ENCODE measurements at regions not wholly inside any gene's neighbourhood (a gene's known extent, or its start where the extent isn't known, plus 50 kb on each side); places are given as distances from the start of the nearest gene placed in this dataset.

DNA sequence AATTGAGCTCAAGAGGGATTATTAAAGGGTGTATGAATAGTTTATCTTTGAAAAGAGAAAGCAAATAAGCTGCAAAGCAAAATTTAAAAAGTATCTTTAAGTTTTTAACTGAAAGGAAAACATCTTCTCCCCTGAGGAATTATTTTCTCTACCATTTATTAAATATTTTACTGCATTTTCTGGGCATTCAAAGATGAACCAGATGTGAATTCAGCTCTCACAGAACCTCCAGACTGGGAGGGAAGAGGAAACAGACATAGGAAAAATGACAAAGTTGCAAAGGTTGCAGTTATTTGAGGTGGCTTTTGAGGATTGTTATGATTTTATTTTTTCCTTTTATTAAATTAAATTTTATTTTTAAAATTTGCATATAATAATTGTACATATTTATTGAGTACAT is 122.7 kb upstream of the SESN3 start:
- Histone ChIP-seq H3K9me2 (ENCODE audit: insufficient read depth) (no peaks in the 10 kb centered on the region), H3K9me3 (ENCODE audit: control insufficient read depth in 1 of 2, insufficient read depth in 1 of 2, low read depth in 1 of 2, low read length in 2 of 2) (no peaks in the 10 kb centered on the region), H3K27ac (ENCODE audit: low read depth, low read length) (no peak overlapping the region), H3K36me3 (ENCODE audit: control insufficient read depth in 1 of 2, insufficient read depth in 2 of 2, low read length in 2 of 2) (no peaks in the 10 kb centered on the region), H3K9ac (ENCODE audit: low read length) (no peak overlapping the region), H3K4me2 (ENCODE audit: low read length) (no peak overlapping the region), H3K27me3 (ENCODE audit: insufficient read depth, low read length) (peaks cover 2% of the 10 kb centered on the region; the same call in 1 of the 2 replicates), H3K4me3 (replicated peaks in 1 of 2; ENCODE audit: low read depth in 1 of 2, low read length in 2 of 2) (no peak overlapping the region), H4K20me1 (ENCODE audit: insufficient read depth) (no peaks in the 10 kb centered on the region), H3K4me1 (ENCODE audit: control insufficient read depth in 1 of 2, insufficient read depth in 2 of 2, low read length in 2 of 2) (no peaks in the 10 kb centered on the region), H3K79me2 (ENCODE audit: insufficient read depth, low read length) (no peaks in the 10 kb centered on the region), H2AFZ (ENCODE audit: low read depth, low read length, poor library complexity, severe bottlenecking) (no peak overlapping the region)
- ATAC-seq, result no peak
- intact Hi-C loops (cut with micrococcal nuclease), result no loop called here
- POLR2A ChIA-PET, result interaction anchor here (0.8 to 1.1 kb wide), 2 partner anchors 18 to 103 kb away, joined by 3 read pairs; no protein-coding TSS in a partner anchor
- TF ChIP-seq EZH2 (IDR thresholded peaks at IDR 0.05) (no peak), EGR1 (IDR thresholded peaks at IDR 0.05; ENCODE audit: low read depth) (no peak), POLR2A (IDR thresholded peaks at IDR 0.05; ENCODE audit: borderline replicate concordance, extremely low read depth, insufficient read depth, insufficient read length) (no peak), YY1 (IDR thresholded peaks at IDR 0.05; ENCODE audit: extremely low read depth, insufficient replicate concordance, low read depth, low read length) (no peak)
- TF ChIP-seq, protein P1, sequence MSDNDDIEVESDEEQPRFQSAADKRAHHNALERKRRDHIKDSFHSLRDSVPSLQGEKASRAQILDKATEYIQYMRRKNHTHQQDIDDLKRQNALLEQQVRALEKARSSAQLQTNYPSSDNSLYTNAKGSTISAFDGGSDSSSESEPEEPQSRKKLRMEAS (IDR thresholded peaks at IDR 0.05), result no peak
- RAD21 ChIA-PET (ENCODE audit: low non-redundant PET in 1 of 2, low total read pairs in 2 of 2, uncharacterized antibody in 2 of 2, unreplicated experiment in 2 of 2), result no interaction called here
- CTCF ChIA-PET, result no interaction called here
- DNase-seq (ENCODE audit: low read depth, low spot score), result no peak
- no TSS peak for BruUV-seq (replicated peaks)

DNA sequence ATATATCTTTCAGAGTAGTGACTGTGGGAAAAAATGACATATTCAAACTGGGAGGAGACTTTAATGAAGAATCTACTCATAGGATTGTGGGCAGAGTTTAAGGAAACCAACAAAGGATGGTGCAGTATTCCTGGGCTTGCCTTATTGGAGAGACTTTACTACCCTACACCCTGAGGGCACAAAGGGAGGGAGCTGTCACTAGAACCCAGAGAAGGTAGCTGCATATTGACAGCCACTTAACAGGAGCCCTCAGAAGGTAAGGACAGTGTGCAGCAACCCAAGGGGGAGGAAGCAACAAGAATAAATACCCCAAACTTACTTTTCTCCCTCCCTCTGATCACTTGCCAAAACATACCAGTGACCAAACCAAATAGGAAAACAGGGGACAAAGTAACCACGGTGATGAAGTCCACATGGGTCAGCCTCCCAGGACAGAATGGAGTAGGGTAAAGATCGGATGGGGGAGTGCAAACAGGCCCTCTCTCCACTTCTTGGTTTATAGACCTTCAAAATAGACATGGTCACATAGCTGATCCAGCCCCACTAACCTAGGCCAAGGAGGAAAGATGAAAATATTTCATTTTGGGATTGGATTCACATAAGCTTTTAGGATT is 121.8 kb upstream of the SESN3 start:
- H3K4me2 ChIP-seq (ENCODE audit: low read length), result no peak overlapping the region
- ATAC-seq (no peak), DNase-seq (ENCODE audit: low read depth, low spot score) (no peak)
- no peaks in the 10 kb centered on the region for H3K79me2 ChIP-seq (ENCODE audit: insufficient read depth, low read length)
- H4K20me1 ChIP-seq (ENCODE audit: insufficient read depth), result no peaks in the 10 kb centered on the region
- RAD21 ChIA-PET (ENCODE audit: low non-redundant PET in 1 of 2, low total read pairs in 2 of 2, uncharacterized antibody in 2 of 2, unreplicated experiment in 2 of 2), result no interaction called here
- POLR2A ChIA-PET, result interaction anchor here (1.1 kb wide), 1 partner anchor 102 kb away, joined by 3 read pairs; no protein-coding TSS in a partner anchor
- H3K27ac ChIP-seq (ENCODE audit: low read depth, low read length), result no peak overlapping the region
- no TSS peak for BruUV-seq (replicated peaks)
- no peak overlapping the region for H2AFZ ChIP-seq (ENCODE audit: low read depth, low read length, poor library complexity, severe bottlenecking)
- H3K27me3 ChIP-seq (ENCODE audit: insufficient read depth, low read length), result no peaks in the 10 kb centered on the region
- H3K9ac ChIP-seq (ENCODE audit: low read length), result no peak overlapping the region
- H3K36me3 ChIP-seq (ENCODE audit: control insufficient read depth in 1 of 2, insufficient read depth in 2 of 2, low read length in 2 of 2), result no peaks in the 10 kb centered on the region
- H3K4me1 ChIP-seq (ENCODE audit: control insufficient read depth in 1 of 2, insufficient read depth in 2 of 2, low read length in 2 of 2), result no peaks in the 10 kb centered on the region
- intact Hi-C loops (cut with micrococcal nuclease), result no loop called here
- H3K9me3 ChIP-seq (ENCODE audit: control insufficient read depth in 1 of 2, insufficient read depth in 1 of 2, low read depth in 1 of 2, low read length in 2 of 2), result no peaks in the 10 kb centered on the region
- TF ChIP-seq YY1 (IDR thresholded peaks at IDR 0.05; ENCODE audit: extremely low read depth, insufficient replicate concordance, low read depth, low read length), result no peak
- TF ChIP-seq ELF1 (IDR thresholded peaks at IDR 0.05; ENCODE audit: borderline replicate concordance, low read depth), result no peak
- no peaks in the 10 kb centered on the region for H3K9me2 ChIP-seq (ENCODE audit: insufficient read depth)
- no peak overlapping the region for H3K4me3 ChIP-seq (replicated peaks in 1 of 2; ENCODE audit: low read depth in 1 of 2, low read length in 2 of 2)
- CTCF ChIA-PET, result no interaction called here

Data from HCT116 (cell line).